Fibroblast of lung (primary cell): ENCODE measurements at regions not wholly inside any gene's neighbourhood (a gene's known extent, or its start where the extent isn't known, plus 50 kb on each side); places are given as distances from the start of the nearest gene placed in this dataset.

Experiments used
- DNase-seq, 2 donors: peaks; one replicate each; pipeline versions ENCODE4 v3.0.0 to v3.0.0-alpha.2; 2010; ENCODE audit warnings: low read depth in 2 of 2
- H2AFZ ChIP-seq: 2 replicates; pipeline ENCODE4 v1.5.1; 2012; ENCODE audit warnings: low read length, control low read depth, inconsistent platforms
- H3K27ac ChIP-seq: 2 replicates; pipeline ENCODE4 v1.5.1; 2011; ENCODE audit warnings: low read length, control low read depth; ENCODE audit not compliant: insufficient read depth
- H3K27me3 ChIP-seq: 2 replicates; pipeline ENCODE4 v1.5.1; 2011; ENCODE audit warnings: mild to moderate bottlenecking, low read length; ENCODE audit not compliant: control insufficient read depth, insufficient read depth
- H3K36me3 ChIP-seq: 2 replicates; pipeline ENCODE4 v1.5.1; 2011; ENCODE audit warnings: low read length; ENCODE audit not compliant: control insufficient read depth, insufficient read depth
- H3K4me1 ChIP-seq: 2 replicates; pipeline ENCODE4 v1.5.1; 2011; ENCODE audit warnings: low read length; ENCODE audit not compliant: control insufficient read depth, insufficient read depth; ENCODE audit errors: extremely low read depth
- H3K4me2 ChIP-seq: 2 replicates; pipeline ENCODE4 v1.5.1; 2011; ENCODE audit warnings: low read length, control low read depth; ENCODE audit not compliant: insufficient read depth; ENCODE audit errors: extremely low read depth
- H3K4me3 ChIP-seq, 4 experiments: fragments of 200-600 bp in 1 of 4; sonication (generic) in 1 of 4; replicated peaks in 1 of 4; 2 replicates each; pipeline ENCODE4 v1.5.1; 2011 to 2016; ENCODE audit warnings: low read length in 4 of 4, low read depth in 3 of 4, mild to moderate bottlenecking in 3 of 4, control low read depth in 2 of 4, inconsistent platforms in 1 of 4, mixed read lengths in 1 of 4; ENCODE audit not compliant: insufficient read depth in 1 of 4; ENCODE audit errors: control extremely low read depth in 1 of 4
- H3K79me2 ChIP-seq: 2 replicates; pipeline ENCODE4 v1.5.1; 2012; ENCODE audit warnings: mild to moderate bottlenecking, low read length, inconsistent platforms; ENCODE audit not compliant: control insufficient read depth, insufficient read depth
- H3K9ac ChIP-seq: 2 replicates; pipeline ENCODE4 v1.5.1; 2011; ENCODE audit warnings: mild to moderate bottlenecking, low read length, control low read depth; ENCODE audit not compliant: insufficient read depth
- H3K9me3 ChIP-seq: 2 replicates; pipeline ENCODE4 v1.5.1; 2012; ENCODE audit warnings: low read depth, low read length; ENCODE audit not compliant: control insufficient read depth, insufficient read depth
- H4K20me1 ChIP-seq: 2 replicates; pipeline ENCODE4 v1.5.1; 2011; ENCODE audit warnings: low read length; ENCODE audit not compliant: control insufficient read depth, insufficient read depth; ENCODE audit errors: extremely low read depth
- EZH2 ChIP-seq: IDR thresholded peaks from 2 replicates; pipeline ENCODE4 v1.5.1; 2012; ENCODE audit warnings: low read length, control low read depth, mild to moderate bottlenecking; ENCODE audit errors: missing control alignments
- TF ChIP-seq, protein P1 (sequence below), 2 donors: IDR thresholded peaks in 1 of 2; conservative IDR thresholded peaks in 1 of 2; 1 replicate in 1 of 2; 2 replicates in 1 of 2; pipeline ENCODE4 v1.5.1; 2011 to 2012; ENCODE audit warnings: low read length in 2 of 2, control low read depth in 1 of 2, inconsistent platforms in 1 of 2, low read depth in 1 of 2, mild to moderate bottlenecking in 1 of 2

GRCh38 chr12:126469211-126469610 lies 1404.0 kb downstream of the AACS start:
- H3K9me3 ChIP-seq = no peaks in the 10 kb centered on the region

DNA sequence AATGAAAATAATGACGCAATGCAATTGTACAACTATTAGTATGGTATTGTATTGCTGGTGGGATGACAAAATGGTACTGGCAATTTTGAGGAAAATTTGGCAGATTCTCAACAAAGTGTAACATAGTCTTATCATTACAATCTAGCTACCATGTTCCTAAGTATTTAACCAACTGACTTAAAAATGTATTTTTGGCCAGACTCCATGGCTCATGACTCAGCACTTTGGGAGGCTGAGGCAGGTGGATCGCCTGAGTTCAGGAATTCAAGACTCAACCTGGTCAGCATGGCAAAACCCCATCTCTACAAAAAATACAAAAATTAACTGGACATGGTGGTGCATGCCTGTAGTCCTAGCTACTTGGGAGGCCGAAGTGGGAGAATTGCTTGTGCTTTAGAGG lies 1409.5 kb downstream of the AACS start:
- Histone ChIP-seq H3K27me3 (no peaks in the 10 kb centered on the region), H3K9ac (no peak overlapping the region), H3K9me3 (no peaks in the 10 kb centered on the region), H3K36me3 (no peaks in the 10 kb centered on the region), H4K20me1 (no peaks in the 10 kb centered on the region), H3K4me2 (no peak overlapping the region), H2AFZ (no peak overlapping the region), H3K4me1 (no peaks in the 10 kb centered on the region), H3K79me2 (no peaks in the 10 kb centered on the region), H3K4me3 (no peak overlapping the region), H3K27ac (no peak overlapping the region)
- no peak for TF ChIP-seq EZH2
- TF ChIP-seq, protein P1, sequence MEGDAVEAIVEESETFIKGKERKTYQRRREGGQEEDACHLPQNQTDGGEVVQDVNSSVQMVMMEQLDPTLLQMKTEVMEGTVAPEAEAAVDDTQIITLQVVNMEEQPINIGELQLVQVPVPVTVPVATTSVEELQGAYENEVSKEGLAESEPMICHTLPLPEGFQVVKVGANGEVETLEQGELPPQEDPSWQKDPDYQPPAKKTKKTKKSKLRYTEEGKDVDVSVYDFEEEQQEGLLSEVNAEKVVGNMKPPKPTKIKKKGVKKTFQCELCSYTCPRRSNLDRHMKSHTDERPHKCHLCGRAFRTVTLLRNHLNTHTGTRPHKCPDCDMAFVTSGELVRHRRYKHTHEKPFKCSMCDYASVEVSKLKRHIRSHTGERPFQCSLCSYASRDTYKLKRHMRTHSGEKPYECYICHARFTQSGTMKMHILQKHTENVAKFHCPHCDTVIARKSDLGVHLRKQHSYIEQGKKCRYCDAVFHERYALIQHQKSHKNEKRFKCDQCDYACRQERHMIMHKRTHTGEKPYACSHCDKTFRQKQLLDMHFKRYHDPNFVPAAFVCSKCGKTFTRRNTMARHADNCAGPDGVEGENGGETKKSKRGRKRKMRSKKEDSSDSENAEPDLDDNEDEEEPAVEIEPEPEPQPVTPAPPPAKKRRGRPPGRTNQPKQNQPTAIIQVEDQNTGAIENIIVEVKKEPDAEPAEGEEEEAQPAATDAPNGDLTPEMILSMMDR (conservative IDR thresholded peaks at IDR 0.05 in 1 of 2, IDR thresholded peaks at IDR 0.05 in 1 of 2; ENCODE audit: low read depth in 1 of 2, low read length in 2 of 2) = no peak
- DNase-seq = peak in 1 of 2 donors; percentile 20

More at GRCh38 chr12:126469211-126469610, 1404.0 kb downstream of the AACS start:
- Histone ChIP-seq H3K4me3 (no peak overlapping the region), H3K9ac (no peak overlapping the region), H4K20me1 (no peaks in the 10 kb centered on the region), H3K79me2 (no peaks in the 10 kb centered on the region), H3K4me1 (no peaks in the 10 kb centered on the region), H2AFZ (no peak overlapping the region), H3K36me3 (no peaks in the 10 kb centered on the region), H3K27me3 (no peaks in the 10 kb centered on the region), H3K4me2 (no peak overlapping the region), H3K27ac (no peak overlapping the region)
- DNase-seq = no peak
- TF ChIP-seq, protein P1 (conservative IDR thresholded peaks at IDR 0.05 in 1 of 2, IDR thresholded peaks at IDR 0.05 in 1 of 2; ENCODE audit: low read depth in 1 of 2, low read length in 2 of 2) = no peak
- TF ChIP-seq EZH2 = no peak

DNA sequence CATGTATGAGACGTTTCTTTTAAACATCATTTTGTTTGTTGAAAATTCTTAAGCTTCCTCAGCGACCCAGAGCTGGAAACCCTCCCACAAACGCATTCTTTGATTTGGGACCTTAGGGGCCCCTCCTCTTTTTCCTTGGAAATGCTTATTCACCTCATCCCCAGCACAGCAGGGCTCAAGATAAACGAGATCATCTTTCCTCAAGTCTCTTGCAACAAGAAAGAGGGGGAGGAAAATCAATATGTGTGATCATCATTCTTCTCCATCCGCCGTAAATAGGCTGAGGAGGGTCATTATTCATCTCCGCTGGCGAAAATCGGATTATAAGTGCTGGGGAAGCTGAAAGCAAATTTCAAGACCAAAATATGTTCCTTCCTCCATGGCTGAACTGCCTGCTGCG lies 1415.2 kb downstream of the AACS start:
- no peaks in the 10 kb centered on the region for H3K4me1 ChIP-seq
- H3K79me2 ChIP-seq = no peaks in the 10 kb centered on the region
- H2AFZ ChIP-seq = no peak overlapping the region
- no peak for DNase-seq
- H4K20me1 ChIP-seq = no peaks in the 10 kb centered on the region
- H3K27me3 ChIP-seq = no peaks in the 10 kb centered on the region
- no peaks in the 10 kb centered on the region for H3K9me3 ChIP-seq
- H3K4me3 ChIP-seq = no peak overlapping the region
- H3K4me2 ChIP-seq = no peak overlapping the region
- H3K9ac ChIP-seq = no peak overlapping the region
- H3K36me3 ChIP-seq = no peaks in the 10 kb centered on the region
- H3K27ac ChIP-seq = no peak overlapping the region
- TF ChIP-seq, protein P1 (conservative IDR thresholded peaks at IDR 0.05 in 1 of 2, IDR thresholded peaks at IDR 0.05 in 1 of 2; ENCODE audit: low read depth in 1 of 2, low read length in 2 of 2) = no peak
